HG02763 (cell line): ENCODE measurements at regions not wholly inside any gene's neighbourhood (a gene's known extent, or its start where the extent isn't known, plus 50 kb on each side); places are given as distances from the start of the nearest gene placed in this dataset.
"Not testable (repeated sequence)": the region's sequence is repeated elsewhere in the genome, so short reads cannot be mapped to it uniquely, and the experiment has no call there.

Experiments used
- ATAC-seq: cut with Tn5 transposase; IDR thresholded peaks from one replicate; pipeline ENCODE4 v1.9.1; 2021; ENCODE audit warnings: mild to moderate bottlenecking, moderate library complexity; ENCODE audit not compliant: unreplicated experiment

- no peak for ATAC-seq
Observed at GRCh38 chr3:88657459-88657858, 450.0 kb upstream of the EPHA3 start.

DNA sequence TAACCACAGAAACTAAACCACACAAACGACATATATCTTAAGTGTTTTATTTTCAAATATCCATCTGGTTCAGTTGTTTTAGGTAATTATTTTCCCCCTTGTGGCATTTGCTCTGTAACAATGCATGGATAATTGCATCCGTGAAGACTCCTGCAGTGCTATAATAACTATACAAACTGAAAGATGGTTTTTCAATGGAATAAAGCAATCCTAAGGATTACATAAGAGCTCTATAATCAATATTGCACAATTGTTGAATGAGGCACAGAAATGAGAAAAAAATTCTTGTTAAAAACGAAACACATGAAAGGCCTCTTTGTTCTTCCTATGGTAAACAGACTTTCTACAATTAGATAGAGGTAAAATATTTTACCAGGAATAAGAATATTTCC is 446.0 kb upstream of the EPHA3 start:
- no peak for ATAC-seq

DNA sequence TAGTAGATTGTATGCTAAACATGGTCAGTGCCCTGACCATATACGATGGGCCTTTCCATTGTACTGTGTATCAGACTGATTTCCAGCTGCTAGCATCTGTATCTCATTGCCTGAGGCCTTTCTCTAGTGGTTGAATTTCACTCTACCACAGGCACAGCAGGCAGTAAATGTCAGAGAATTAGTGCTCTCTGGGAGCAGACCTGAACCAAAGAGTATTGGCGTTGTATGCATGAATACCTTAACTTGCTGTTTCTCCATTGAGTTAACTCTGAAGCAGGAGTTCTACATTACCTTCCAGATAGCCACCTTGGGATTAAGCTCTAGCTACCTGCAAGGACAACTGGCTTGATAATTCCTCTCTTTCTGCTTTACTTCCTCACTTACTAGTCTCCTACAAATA is 439.2 kb upstream of the EPHA3 start:
- ATAC-seq, result no peak

DNA sequence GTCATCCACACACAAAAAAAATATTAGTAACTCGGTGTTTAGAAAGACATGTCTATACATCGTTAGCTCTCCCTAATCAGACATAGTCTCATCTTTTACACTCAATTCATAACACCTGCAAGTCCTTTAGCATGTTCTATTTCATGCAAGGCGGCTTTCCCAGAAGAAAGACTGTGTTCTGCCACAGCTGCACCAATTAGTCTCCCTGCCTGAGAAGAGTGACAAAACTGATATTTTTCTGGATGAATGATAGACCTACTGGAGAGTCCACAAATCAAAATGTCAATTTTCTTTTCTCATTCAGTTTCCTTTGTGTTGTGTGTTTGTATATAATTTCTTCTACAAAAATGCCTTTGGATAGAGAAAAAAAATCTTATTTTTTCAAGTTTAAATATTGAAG is 435.8 kb upstream of the EPHA3 start:
- no peak for ATAC-seq

DNA sequence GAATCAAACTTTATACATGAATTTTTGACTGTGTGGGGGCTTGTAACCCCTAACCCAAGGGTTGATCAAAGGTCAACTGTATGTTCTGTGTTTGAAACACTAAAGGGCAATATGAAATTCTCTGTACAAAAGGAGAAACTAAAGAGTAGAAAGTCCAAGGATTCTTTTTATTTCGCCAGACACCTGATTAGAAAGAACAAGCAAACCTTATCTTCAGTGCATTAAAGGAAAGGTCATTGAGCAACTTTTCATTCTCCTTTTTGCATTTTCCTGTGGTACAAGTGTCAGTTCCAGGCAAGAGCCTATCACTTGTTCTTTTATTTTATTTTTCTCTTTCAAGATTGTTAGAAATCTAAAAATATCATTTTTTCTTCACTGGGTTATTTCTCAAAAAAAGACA is 430.1 kb upstream of the EPHA3 start:
- ATAC-seq, result no peak

DNA sequence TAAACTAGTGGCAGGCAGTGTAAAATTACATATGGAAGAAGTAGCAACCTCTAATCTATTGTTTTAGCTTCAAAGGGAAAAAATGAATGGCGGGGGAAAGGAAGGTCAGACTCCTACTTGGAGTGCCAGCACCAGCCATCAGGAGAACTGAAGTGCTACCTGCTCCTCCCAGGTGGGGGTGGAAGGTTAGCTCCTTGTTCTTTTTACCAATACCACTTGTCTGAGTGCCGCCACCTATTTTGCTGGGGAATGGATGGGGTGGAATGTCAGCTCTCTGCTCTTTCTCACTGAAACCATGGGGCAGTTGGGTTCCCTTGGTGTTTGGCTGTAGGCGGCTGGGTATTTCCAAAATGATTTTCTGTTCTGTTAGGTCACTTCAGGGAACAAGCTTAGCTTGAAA is 428.7 kb upstream of the EPHA3 start:
- no peak for ATAC-seq

DNA sequence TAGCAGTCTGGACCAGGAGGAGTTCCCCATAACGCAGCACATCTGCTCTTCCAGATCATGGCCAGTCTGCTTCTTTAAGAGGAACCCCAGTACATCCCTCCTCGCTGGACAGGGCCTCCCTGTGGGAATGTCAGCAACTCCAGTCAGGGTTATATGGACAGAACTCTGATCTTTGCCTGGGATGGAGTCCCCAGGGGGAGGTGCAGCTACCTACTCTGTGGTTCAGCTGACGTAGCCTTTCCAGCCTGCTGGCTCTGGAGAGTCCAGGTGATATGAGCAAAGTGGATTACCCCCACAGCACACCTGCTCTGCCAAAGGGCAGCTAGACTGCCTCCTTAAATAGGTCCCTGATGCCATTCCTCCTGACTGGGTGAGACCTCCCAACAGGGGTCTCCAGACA is 417.1 kb upstream of the EPHA3 start:
- ATAC-seq, result no peak

- ATAC-seq, result no peak
Observed at GRCh38 chr3:88691081-88691480, 416.3 kb upstream of the EPHA3 start.

- ATAC-seq, result no peak
Observed at GRCh38 chr3:88703501-88704059, 403.8 kb upstream of the EPHA3 start.

DNA sequence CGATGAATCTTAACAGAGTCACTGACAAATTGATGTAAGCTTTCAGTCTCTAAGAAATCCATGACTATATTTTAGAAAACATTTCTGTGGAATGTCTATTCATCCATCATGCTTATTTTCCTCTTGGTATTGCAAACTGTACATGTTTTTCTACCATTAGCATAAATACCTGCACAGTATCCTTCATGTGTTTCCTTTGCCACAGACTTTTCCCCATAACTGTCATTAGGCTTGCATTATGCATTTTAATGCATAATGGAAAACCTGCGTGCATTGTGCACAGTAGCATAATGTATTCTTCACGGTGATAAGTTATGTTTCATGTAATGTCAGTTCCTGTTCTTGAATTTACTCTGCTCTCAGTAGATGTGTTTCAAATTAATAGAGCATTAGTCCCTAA is 403.1 kb upstream of the EPHA3 start:
- no peak for ATAC-seq

GRCh38 chr3:88707837-88708236 is 399.6 kb upstream of the EPHA3 start:
- no peak for ATAC-seq

DNA sequence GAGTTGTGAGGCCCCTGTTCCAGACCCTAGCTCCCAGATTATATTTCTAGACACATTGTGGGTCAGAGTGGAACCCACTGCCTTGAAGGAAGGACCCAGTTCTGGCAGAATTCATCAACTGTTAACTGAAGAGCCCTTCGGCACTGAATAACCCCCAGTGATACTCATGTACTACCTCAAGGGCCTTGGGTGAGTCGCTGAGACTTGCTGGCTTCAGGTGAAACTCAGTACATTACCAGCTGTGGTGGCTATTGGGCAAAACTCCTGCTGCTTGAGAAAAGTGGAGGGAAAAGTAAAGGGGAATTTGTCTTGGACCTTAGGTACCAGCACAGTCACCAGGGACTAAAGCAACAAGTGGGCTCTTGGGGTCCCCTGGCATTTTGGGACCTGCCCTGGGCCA is 394.9 kb upstream of the EPHA3 start:
- ATAC-seq, result no peak

DNA sequence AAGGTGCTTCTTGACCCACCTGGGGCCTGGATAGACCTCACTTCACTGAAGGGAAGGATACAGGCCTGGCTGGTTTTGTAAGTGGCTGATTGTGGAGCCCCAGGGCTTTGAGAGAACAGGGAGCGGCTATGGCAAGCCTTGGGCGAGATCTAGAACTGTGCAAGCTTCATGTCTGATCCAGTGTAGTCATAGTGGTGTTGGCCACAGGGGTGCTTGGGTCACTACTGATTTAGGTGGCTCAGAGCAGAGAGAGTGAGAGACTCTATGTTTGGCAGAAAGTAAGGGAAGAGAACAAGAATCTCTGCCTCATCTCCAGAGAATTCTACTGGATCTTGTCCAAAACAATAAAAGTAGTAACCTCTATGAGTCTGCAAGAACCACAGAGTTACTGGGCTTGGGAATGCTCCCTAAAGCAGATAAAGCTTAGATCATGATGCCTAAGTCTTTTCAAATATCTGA is 394.2 kb upstream of the EPHA3 start:
- ATAC-seq, result no peak

GRCh38 chr3:88725440-88726165 is 381.8 kb upstream of the EPHA3 start:
- ATAC-seq, result no peak

DNA sequence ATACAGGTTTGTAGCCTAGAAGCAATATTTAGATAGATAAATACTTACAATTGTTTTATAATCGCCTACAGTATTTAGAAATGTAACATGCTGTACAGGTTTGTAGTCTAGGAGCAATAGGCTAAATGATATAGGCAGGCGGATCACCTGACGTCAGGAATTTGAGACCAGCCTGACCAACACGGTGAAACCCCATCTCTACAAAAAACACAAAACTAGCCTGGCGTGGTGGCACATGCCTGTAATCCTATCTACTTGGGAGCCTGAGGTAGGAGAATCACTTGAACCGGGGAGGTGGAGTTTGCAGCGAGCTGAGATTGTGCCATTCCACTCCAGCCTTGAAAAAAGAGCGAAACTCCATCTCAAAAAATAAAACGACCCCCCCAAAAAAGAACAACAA is 375.2 kb upstream of the EPHA3 start:
- no peak for ATAC-seq

DNA sequence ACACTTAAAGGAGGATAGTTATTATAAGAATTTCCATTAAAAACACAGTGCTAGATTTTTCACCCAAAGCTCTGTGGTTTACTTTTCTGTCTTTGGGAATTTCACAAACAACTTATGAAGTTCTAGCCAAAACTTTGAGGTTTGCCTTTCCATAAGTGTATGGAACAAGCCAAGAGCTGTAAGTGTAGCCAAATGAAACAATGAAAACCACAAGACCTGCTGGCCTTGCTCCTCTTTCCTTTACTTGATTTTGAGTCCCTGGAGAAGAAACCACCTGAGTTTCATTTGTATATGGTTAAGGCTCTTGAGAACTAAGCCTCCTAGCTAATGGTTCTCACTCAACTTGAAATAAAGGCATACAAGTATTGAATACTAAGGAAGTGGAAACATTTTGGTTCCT is 365.3 kb upstream of the EPHA3 start:
- ATAC-seq, result no peak

DNA sequence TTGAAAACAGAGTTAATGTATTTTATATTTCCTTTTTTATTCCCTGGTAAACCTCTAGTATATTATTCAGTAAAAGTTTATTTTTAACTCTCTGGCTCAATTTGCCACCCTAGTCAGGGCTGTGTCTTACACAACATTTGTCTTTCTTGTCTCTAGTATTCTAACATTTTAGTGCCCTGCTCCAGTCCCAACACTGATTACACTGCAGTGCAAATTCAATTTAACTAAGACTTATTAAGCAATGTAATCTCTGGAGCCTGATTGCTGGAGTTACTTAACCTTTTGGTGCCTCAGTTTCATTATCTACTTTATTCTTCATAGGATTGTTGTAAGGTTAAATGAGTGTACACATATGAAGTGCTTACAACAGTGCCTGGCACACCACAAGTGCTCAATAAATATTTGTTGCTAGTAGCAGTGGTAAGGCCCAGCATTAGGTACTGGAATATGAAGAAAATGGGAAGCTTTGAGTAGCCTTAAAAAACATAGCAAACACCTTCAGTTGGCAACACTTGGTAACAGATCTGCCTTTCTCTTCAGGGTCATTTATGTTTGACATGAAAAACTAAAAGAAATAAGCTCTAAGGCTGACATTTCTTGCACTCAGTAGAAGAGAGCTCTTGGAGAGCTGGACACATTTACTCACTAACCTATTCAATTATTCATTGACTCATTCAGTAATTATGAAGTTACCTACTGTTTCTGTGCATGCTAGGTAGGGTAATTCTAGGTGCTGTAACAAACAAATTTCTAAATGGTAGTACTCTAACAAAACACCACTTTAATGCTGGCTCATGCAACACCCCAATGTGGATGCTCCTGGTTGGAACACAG is 364.5 kb upstream of the EPHA3 start:
- ATAC-seq, result no peak

- no peak for ATAC-seq
Observed at GRCh38 chr3:88744896-88745295, 362.5 kb upstream of the EPHA3 start.

DNA sequence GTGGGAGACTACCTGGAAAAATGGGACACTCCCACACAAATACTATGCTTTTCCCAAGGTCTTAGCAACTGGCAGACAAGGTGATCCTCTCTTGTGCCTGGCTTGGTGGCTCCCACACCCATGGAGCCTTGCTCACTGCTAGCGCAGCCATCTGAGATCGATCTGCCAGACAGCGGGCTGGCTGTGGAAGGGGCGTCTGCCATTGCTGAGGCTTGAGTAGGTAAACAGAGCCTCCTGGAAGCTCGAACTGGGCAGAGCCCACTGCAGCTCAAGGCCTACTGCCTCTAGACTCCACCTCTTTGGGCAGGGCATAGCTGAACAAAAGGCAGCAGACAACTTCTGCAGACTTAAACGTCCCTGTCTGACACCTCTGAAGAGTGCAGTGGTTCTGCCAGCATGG is 360.3 kb upstream of the EPHA3 start:
- ATAC-seq, result not testable (repeated sequence)

DNA sequence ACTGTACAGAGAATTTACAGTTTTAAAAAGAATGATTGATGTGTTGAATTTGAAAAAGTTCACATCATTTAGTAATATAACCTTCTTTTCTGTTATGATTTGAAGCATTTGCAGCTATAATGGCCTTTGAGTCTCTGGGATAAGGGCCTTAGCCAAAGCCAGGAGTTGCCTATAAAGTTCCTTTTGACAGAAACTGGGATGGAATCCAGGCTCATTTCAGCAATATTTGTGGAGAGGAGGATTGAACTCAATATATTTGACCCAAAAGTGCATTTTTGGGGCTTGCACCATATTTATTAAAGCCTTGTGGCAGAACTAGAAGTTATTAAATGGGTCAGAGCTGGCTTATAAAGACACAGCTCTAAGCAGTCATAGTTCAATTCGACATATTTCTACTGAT is 348.7 kb upstream of the EPHA3 start:
- no peak for ATAC-seq

GRCh38 chr3:88767746-88768145 is 339.7 kb upstream of the EPHA3 start:
- no peak for ATAC-seq

GRCh38 chr3:88773766-88774165 is 333.7 kb upstream of the EPHA3 start:
- ATAC-seq, result no peak
